Left hindlimb (tissue), 1 donor: ENCODE measurements at regions not wholly inside any gene's neighbourhood (a gene's known extent, or its start where the extent isn't known, plus 50 kb on each side); places are given as distances from the start of the nearest gene placed in this dataset.
"Not testable (repeated sequence)": the region's sequence is repeated elsewhere in the genome, so short reads cannot be mapped to it uniquely, and the experiment has no call there.

ENCODE experiments used
- DNase-seq: peaks from one replicate; pipeline ENCODE4 v3.0.0-alpha.2; 2018

DNA sequence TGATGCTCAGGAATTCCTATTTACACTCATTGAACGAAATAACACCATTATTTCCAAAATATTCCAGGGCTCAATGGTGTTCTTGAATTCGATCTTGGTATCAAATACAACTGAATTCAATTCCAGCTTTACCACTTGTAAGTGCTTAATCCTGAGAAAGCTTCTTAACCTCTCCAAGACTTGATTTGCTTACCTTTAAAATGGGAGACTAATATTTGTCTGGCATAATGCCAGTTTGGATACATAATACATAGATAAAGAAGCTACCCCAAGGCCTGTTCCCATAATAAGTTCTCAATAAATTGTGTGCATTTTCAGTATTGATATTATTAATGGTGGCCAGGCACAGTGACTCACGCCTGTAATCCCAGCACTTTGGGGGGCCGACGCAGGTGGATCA is 368.9 kb upstream of the MAF start:
- no peak for DNase-seq

DNA sequence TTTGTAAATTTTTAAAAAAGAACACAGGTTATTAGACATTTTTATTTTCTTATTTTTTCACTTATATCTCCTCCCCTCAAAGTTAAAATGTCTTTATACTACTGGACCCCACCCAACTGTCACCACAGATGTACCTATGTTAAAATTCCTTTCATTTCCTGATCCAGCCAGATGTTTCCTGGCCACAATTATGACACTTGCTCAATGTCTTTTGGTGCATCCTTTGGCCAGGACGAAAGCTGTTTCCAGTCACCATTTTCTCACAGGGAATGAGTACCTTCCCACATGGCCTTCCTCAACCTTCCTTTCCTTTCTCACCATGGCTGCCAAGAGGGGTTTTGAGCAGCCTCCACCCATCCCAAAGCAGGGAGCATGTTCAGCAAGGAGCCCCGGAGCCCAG is 365.7 kb upstream of the MAF start:
- DNase-seq = no peak

GRCh38 chr16:79965718-79966117 is 365.2 kb upstream of the MAF start:
- DNase-seq = no peak

DNA sequence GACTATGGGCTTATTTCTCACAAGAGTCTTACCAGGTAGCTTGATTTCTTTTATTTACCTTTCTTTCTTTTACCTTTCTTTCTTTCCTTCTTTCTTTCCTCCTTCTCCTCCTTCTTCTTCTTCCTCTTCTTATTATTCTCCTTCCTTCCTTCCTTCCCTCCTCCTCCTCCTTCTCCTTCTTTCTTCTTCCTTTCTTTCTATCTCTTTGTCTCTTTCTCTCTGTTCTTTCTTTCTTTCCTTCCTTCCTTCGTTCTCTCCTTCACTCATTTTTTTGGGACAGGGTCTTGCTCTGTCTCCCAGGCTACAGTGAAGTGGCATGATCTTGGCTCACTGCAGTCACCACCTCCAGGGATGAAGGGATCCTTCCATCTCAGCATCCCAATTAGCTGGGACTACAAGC is 363.6 kb upstream of the MAF start:
- no peak for DNase-seq

DNA sequence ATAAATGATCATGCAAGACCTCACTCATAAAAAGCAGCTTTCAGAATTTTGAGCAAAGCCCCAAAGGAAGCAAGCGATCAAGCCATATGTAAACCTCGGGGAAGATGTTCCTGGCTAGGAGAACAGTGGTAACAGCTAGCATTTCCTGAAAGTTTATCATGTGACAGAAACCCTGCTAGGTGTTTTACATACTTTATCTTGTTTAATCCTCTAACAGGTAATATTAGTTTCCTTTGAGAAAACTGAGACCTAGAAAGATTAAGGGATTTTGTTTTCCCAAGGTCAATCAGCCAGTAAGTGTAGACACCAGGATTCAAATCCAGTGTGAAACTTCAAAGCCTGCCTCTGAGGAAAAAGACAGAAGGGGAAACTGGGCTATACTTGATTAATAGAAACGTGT is 362.4 kb upstream of the MAF start:
- no peak for DNase-seq

- no peak for DNase-seq
Observed at GRCh38 chr16:79959226-79959625, 358.7 kb upstream of the MAF start.

GRCh38 chr16:79954921-79955705 is 354.6 kb upstream of the MAF start:
- DNase-seq = no peak

DNA sequence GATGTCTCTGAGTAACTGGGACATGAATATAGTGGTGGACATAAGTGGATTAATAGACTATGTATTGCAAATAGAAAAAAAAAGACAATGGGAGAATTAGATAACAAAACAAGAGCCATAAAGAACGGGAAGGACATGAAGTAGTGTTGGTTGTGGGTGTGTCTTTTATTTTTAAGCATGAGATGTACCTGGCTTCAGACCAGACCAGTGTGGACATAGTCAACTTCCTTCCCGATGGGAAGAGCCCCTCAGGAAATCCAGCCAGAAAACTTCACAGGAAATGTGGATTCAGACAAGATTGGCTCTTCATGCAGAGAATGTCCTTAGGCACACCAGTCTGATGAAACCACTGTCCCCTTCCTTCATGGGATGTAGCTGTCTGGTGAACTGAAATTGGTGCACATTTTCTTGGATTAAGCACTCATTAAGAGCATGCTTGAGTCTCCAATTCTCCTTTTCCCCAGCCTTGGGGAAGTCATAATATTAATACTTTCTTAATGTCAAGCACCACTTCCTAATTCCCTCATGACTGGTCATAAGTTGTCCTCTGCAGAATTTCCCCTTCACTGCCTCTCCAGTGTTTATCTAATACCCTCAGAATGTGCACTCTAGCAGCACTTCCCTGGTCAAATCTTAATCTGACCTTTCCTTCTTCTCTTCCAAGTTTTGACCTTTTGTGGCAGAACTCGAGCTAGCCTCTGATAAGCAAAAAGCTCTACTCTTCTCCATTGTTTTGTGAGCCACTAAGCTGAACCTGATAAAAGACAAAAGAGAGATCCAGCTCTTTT is 350.6 kb upstream of the MAF start:
- DNase-seq = no peak

- DNase-seq = no peak
Observed at GRCh38 chr16:79949417-79949816, 348.9 kb upstream of the MAF start.

GRCh38 chr16:79947771-79948170 is 347.2 kb upstream of the MAF start:
- no peak for DNase-seq

DNA sequence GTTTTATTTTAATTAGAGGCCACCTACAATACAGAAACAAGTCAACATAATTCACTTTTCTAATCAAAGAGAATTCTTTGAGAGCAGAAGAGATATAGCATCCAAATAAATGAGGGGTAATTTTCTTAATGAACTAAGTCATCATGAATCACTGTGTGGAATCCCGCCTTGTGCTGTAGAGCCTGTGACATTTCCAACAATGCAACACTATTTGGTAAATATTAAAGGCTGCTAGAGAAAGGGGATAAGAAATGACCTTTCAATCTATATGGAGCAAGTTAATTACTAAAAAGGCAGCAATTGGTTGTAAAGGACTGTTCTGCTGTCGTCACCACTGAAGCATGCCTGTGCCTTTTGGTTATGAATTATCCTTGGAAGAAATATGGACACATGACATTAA is 345.7 kb upstream of the MAF start:
- DNase-seq = no peak

- DNase-seq = no peak
Observed at GRCh38 chr16:79943736-79944135, 343.2 kb upstream of the MAF start.

GRCh38 chr16:79938575-79938974 is 338.0 kb upstream of the MAF start:
- DNase-seq = no peak

DNA sequence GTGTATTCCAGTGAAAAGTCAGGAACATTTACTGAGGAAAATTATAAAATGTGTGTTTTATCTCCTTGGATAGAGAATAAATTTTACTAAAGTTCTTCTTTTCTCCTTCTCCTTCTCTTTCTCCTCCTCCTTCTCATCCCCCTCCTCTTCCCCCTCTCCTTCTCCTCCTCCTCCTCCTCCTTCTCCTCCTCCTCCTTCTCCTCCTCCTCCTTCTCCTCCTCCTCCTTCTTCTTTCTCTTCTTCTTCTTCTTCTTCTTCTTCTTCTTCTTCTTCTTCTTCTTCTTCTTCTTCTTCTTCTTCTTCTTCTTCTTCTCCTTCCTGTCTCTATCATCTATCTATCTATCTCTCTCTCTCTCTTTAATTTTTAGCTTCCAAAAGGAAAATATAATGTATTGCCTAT is 337.1 kb upstream of the MAF start:
- not testable (repeated sequence) for DNase-seq

DNA sequence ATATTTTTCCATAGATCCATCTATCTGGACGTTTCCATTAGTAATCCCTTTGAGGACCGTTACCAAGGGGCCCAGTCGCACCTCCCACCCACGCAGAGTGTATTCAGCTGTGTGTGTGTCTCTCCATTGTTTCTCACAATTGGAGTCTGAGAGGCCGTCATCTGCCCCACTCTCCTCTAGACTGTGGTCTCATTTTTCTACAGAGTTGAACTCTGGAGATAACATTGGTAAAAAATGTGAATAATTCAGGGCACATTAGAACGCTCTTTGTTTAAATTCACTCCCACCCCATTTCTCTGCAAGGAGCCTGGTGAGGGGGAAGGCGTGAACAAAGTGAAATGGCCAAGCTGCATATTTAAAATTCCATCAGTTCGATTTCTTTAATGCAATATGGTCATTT is 333.1 kb upstream of the MAF start:
- DNase-seq = no peak

DNA sequence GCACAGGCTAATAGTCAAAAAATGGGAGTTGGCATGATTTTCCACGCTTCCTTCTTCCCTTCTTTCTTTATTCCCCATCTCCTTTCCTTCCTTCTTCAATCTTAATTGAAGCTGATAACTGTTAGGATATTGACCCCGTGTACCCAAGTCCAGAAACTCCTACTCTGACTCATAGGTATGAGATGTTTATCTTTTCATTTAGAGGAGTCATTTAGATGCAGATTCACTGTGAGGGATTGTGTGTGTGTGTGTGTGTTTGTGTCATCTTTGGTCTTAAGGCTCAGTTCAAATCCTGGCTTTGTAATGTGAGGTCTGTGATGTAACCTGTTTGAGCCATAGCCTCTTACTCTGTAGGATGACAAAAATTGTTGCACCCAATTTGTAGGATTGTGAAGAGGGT is 332.0 kb upstream of the MAF start:
- no peak for DNase-seq

DNA sequence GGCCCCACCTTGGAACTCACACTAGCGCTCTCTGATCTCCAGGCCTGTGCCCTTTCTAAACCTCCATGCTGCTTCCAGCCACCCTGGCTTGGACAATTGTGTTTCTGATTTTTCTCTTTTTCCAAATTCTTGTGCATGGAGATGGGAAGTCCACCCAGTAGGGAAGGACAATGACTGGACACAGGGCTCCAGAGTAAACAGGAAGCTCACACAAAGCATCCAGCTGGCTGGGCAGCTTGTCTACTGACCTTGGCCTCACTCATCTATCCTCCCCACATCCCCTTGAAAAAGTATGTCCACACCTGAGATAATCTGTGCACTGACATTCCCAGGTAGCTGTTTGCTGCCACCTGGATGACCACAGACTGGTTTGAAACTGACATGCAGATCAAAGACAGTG is 331.2 kb upstream of the MAF start:
- DNase-seq = no peak

DNA sequence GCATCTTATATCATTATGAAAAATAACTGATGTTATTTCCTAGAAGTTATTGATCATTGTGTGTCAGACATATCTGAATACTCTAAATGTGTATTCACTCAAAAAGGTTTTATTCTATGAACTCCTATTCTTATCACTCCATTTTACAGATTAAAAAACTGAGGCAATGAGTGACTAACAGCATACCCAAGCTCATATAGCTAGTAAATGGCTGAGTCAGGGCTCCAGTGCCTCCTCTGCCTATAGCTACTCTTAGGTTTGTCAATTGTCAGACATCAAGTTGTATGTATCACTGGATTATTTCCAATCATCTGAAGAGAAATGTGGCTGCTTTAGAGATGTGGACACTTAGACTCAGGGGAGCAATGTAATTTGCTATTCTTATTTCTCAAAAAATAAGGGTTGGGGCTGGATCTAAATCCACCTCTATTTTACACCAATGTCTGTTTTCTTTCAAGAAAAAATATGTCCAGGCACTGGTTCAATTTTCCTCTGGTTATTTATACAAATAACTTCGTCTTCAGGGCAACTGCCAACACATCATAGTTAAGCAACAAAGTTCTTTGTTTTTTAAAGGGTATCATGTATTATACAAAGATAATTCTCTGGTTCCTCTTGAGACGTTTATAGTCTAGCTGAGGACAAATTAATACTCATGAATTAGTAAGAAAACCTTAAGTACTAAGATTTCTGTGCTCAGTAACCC is 328.9 kb upstream of the MAF start:
- no peak for DNase-seq

DNA sequence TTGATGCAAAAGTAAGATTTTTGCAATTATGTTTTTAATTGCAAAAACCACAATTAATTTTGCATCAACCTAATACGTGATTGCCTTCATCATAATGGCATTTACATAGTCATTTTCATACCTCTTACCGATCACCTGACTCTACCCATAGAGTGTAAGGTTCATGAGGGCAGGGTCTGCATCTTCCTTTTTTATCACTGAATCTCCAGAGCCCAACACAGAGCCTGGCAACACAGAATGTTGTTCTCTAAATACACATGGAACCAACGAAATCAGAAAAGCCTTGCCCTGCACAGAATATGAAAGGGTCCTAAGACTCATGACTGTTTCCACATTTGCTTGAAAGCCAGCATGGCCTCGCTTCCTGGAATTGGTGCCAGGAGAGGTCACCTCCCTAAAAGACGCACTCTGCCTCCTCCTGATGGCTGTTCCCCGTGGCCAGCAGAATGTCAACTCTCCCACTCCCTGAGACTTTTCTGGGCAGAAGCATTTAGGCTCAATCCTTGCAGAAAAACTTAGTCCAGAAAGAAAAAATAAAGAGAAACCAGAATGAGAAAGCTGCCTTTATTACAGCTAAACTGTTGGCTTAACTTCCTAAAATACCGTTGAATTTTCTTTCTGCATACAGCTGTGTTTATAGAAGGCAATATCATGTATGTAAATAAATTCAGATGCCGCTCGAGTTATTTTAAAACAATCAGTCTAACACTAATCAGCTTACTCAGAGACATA is 327.8 kb upstream of the MAF start:
- DNase-seq = no peak

GRCh38 chr16:79926451-79927205 is 326.1 kb upstream of the MAF start:
- DNase-seq = no peak

DNA sequence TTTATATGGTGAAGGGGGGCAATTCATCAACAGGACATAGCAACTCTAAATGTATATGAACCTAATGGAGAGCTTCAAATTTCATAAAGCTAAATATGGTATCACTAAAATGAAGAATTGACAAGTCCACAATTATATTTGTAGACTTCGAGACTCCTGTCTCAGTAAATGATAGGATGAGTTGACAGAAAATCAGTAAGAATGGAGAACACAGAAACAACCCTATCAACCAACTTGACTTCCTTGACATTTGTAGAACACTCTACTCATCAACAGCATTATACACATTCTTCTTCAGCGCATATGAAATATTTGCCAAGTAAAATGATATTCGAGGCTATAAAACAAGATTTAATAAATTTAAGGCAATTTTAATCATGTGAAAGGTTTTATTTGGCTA is 322.9 kb upstream of the MAF start:
- no peak for DNase-seq

DNA sequence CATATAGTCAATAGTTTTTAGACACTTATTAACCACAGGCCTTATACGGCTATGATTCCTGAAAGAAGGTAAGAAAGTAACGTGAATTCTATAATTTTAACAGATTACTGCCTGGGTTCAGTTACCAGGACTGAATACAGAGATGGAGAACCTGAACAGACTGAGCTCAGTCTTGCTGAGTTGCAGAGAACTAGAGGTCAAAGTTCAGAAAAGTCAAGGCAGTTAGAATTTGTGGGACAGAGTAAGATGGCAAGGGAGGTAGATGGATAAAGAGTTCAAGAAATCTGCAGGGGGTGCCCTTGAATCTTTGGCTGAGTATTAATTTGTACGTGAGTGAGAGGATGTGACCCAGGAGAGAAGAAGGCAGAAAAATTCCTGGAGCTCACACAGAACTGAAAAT is 320.1 kb upstream of the MAF start:
- DNase-seq = no peak
